ENCODE measurements at regions not wholly inside any gene's neighbourhood (a gene's known extent, or its start where the extent isn't known, plus 50 kb on each side); places are given as distances from the start of the nearest gene placed in this dataset.

DNA sequence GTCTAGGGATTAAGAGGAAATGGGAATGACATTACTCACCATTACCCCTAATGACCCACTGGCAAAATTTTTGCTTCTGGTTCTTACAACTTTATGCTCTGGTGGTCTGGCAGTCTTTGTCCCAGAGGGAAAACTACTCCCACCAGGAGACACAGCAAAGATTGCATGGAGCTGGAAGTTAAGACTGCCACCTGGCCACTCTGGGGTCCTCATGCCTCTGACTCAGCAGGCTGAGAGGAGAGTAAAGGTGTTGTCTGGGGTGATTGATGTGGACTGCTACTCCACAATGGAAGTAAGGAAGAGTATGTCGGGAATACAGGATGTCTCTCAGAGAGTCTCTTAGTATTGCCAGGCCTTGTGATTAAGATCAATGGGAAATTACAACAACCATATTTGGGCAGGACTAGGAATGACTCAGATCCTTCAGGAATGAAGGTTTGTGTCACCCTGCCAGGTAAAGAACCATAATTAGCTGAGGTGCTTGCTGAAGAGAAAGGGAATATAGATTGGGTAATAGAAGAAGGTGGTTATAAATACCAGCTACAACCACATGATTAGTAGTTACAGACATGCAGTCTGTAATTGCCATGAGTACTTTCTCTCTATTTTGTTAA is 215.5 kb downstream of the GPAT3 start:
- H3K4me1 ChIP-seq, result no peaks in the 10 kb centered on the region
- no peaks in the 10 kb centered on the region for H3K9me3 ChIP-seq
- H3K4me3 ChIP-seq, result no peak overlapping the region
- ATAC-seq (peak in 1 of 2 donors; percentile 45), DNase-seq (no peak)
- H3K27ac ChIP-seq, result no peak overlapping the region
- H3K27me3 ChIP-seq (ENCODE audit: low read depth), result no peaks in the 10 kb centered on the region
- TF ChIP-seq, protein P1, sequence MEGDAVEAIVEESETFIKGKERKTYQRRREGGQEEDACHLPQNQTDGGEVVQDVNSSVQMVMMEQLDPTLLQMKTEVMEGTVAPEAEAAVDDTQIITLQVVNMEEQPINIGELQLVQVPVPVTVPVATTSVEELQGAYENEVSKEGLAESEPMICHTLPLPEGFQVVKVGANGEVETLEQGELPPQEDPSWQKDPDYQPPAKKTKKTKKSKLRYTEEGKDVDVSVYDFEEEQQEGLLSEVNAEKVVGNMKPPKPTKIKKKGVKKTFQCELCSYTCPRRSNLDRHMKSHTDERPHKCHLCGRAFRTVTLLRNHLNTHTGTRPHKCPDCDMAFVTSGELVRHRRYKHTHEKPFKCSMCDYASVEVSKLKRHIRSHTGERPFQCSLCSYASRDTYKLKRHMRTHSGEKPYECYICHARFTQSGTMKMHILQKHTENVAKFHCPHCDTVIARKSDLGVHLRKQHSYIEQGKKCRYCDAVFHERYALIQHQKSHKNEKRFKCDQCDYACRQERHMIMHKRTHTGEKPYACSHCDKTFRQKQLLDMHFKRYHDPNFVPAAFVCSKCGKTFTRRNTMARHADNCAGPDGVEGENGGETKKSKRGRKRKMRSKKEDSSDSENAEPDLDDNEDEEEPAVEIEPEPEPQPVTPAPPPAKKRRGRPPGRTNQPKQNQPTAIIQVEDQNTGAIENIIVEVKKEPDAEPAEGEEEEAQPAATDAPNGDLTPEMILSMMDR (IDR thresholded peaks at IDR 0.05), result no peak
- intact Hi-C loops (cut with DNase I), result no loop called here
- H3K36me3 ChIP-seq, result no peaks in the 10 kb centered on the region

- TF ChIP-seq, protein P1 (IDR thresholded peaks at IDR 0.05), result no peak
- Histone ChIP-seq H3K27ac (no peak overlapping the region), H3K4me3 (no peak overlapping the region), H3K4me1 (no peaks in the 10 kb centered on the region), H3K9me3 (no peaks in the 10 kb centered on the region), H3K36me3 (no peaks in the 10 kb centered on the region), H3K27me3 (ENCODE audit: low read depth) (no peaks in the 10 kb centered on the region)
- intact Hi-C loops (cut with DNase I), result no loop called here
- ATAC-seq, result no peak
- DNase-seq, result no peak
Observed at GRCh38 chr4:83748711-83749110, 212.8 kb downstream of the GPAT3 start.

- no peaks in the 10 kb centered on the region for H3K36me3 ChIP-seq
- no peak overlapping the region for H3K27ac ChIP-seq
- H3K4me3 ChIP-seq, result no peak overlapping the region
- TF ChIP-seq, protein P1 (IDR thresholded peaks at IDR 0.05), result no peak
- intact Hi-C loops (cut with DNase I), result no loop called here
- no peak for DNase-seq
- H3K4me1 ChIP-seq, result no peaks in the 10 kb centered on the region
- ATAC-seq, result peak in 1 of 2 donors; percentile 61
- H3K9me3 ChIP-seq, result no peaks in the 10 kb centered on the region
- no peaks in the 10 kb centered on the region for H3K27me3 ChIP-seq (ENCODE audit: low read depth)
Observed at GRCh38 chr4:83738895-83739294, 203.0 kb downstream of the GPAT3 start.

GRCh38 chr4:83734576-83734975 is 198.7 kb downstream of the GPAT3 start:
- TF ChIP-seq, protein P1 (IDR thresholded peaks at IDR 0.05), result no peak
- ATAC-seq (no peak), DNase-seq (no peak)

DNA sequence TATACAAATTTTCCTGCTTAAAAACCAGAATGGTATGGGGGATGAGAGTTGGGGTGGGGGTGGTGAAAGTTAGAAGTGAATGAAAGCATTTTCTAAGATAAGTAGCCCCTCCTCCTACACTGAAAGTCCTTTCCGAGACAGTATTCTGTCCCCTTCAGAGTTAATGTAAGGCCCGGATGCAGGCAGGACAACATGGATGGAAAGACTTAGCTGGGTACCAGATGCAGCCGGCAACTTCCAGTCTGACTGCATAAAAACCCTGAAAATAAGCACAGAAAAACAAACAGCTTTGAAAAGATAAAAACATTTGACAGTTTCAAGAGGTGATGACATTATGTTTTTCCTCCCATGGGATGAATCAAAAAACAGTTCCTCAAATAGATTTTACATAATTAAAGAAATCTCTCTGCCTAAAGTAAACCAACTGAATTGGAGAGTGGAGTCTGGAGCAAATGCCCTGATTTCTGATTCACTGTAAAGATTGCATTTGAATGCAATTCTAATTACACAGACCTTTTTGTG is 196.3 kb downstream of the GPAT3 start:
- H3K4me3 ChIP-seq, result no peak overlapping the region
- no peak overlapping the region for H3K27ac ChIP-seq
- intact Hi-C loops (cut with DNase I), result no loop called here
- no peaks in the 10 kb centered on the region for H3K36me3 ChIP-seq
- H3K9me3 ChIP-seq, result no peaks in the 10 kb centered on the region
- ATAC-seq (no peak), DNase-seq (no peak)
- H3K27me3 ChIP-seq (ENCODE audit: low read depth), result no peaks in the 10 kb centered on the region
- TF ChIP-seq, protein P1 (IDR thresholded peaks at IDR 0.05), result no peak
- no peaks in the 10 kb centered on the region for H3K4me1 ChIP-seq

More at GRCh38 chr4:83734576-83734975, 198.7 kb downstream of the GPAT3 start:
- Histone ChIP-seq H3K27me3 (ENCODE audit: low read depth) (no peaks in the 10 kb centered on the region), H3K36me3 (no peaks in the 10 kb centered on the region), H3K4me3 (no peak overlapping the region), H3K4me1 (no peaks in the 10 kb centered on the region), H3K27ac (no peak overlapping the region), H3K9me3 (no peaks in the 10 kb centered on the region)
- intact Hi-C loops (cut with DNase I), result no loop called here
